ENCODE measurements at regions not wholly inside any gene's neighbourhood (a gene's known extent, or its start where the extent isn't known, plus 50 kb on each side); places are given as distances from the start of the nearest gene placed in this dataset.

DNA sequence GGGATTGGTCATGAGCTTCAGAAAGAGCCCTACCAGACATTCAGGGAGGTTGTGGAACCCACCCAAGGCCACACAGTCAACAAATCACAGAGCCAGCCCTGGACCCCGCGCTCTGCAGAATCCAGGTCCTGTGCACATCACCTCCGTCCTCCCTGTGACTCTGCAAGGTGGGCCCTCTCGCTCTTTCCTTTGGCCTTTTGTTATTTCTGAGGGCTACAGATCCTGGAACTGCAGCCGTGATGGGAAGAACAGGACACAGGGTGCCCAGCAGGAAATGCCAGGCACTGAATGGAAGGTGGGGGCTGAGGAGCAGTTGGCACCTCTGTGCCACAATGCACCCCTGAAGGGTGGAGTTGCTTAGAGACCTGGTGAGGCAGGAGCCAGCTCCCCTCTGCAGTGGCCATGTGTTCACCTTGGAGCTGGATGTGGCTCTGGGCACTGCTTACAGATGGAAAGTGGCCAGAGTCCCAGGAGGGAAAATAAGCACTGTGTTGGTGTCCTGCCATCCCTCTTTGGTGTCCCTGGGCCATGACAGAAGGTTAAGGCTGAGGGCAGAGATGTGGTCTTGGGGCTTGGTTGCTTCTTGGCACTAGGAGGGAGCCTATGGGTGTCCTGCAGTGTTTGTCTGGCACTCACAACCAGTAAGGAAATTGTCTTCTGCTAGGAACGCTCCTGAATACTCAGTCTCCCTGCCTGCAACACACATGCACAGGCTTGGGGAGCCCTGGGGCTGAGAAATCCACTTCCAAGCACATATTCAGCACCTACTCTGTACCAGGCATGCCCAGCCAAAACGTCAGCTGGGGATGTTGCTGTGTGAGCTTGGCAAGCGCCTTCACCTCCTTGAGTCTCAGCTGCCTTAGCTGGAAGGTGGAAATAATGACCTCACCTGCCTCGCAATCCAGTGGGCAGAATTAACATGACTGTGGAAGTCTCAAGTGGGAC, 98.0 kb upstream of the SLC6A6 start:
- Histone ChIP-seq H3K9me3 (ENCODE audit: low read depth, low read length) (no peaks in the 10 kb centered on the region), H3K4me3 (no peak overlapping the region), H3K27ac (no peak overlapping the region), H3K9ac (ENCODE audit: insufficient read length) (no peak overlapping the region), H3K36me3 (ENCODE audit: insufficient read depth, low read length) (no peaks in the 10 kb centered on the region)
- TF ChIP-seq POLR2AphosphoS5 (IDR thresholded peaks at IDR 0.05; ENCODE audit: borderline replicate concordance, low read depth, low read length) = no peak
- DNase-seq (ENCODE audit: low read depth, low spot score) = no peak

DNA sequence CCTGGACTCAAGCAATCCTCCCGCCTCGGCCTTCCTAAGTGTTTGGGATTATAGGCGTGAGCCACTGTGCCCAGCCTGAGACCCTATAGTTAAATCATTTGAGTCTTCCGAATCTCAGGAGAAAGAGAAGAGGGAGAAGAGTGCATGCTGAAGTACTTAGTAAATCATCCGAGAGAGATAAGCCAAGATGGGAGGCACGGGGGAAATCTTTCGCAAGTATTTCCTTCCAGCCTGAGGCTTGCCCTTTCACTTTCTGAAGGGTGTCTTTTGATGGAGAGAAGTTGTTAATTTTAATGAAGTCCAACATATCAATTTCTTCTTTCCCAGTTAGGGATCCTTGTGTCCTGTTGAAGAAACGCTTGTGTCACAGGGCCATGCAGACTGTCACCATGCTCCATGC, 97.1 kb upstream of the SLC6A6 start:
- Histone ChIP-seq H3K4me3 (no peak overlapping the region), H3K27ac (no peak overlapping the region), H3K36me3 (ENCODE audit: insufficient read depth, low read length) (no peaks in the 10 kb centered on the region), H3K9me3 (ENCODE audit: low read depth, low read length) (no peaks in the 10 kb centered on the region), H3K9ac (ENCODE audit: insufficient read length) (no peak overlapping the region)
- TF ChIP-seq POLR2AphosphoS5 (IDR thresholded peaks at IDR 0.05; ENCODE audit: borderline replicate concordance, low read depth, low read length) (no peak), EZH2 (IDR thresholded peaks at IDR 0.05) (no peak), FOXP2 (optimal IDR thresholded peaks at IDR 0.05; ENCODE audit: control extremely low read depth, extremely low read length, insufficient read depth) (no peak)
- DNase-seq (ENCODE audit: low read depth, low spot score) = no peak

GRCh38 chr3:14306142-14306541, 96.3 kb upstream of the SLC6A6 start:
- no peak for TF ChIP-seq EZH2 (IDR thresholded peaks at IDR 0.05)
- TF ChIP-seq POLR2AphosphoS5 (IDR thresholded peaks at IDR 0.05; ENCODE audit: borderline replicate concordance, low read depth, low read length) = no peak
- TF ChIP-seq FOXP2 (optimal IDR thresholded peaks at IDR 0.05; ENCODE audit: control extremely low read depth, extremely low read length, insufficient read depth) = no peak
- H3K9me3 ChIP-seq (ENCODE audit: low read depth, low read length) = no peaks in the 10 kb centered on the region
- H3K9ac ChIP-seq (ENCODE audit: insufficient read length) = no peak overlapping the region
- H3K27ac ChIP-seq = no peak overlapping the region
- H3K36me3 ChIP-seq (ENCODE audit: insufficient read depth, low read length) = no peaks in the 10 kb centered on the region
- DNase-seq (ENCODE audit: low read depth, low spot score) = no peak
- H3K4me3 ChIP-seq = no peak overlapping the region

- Histone ChIP-seq H3K4me3 (no peak overlapping the region), H3K9ac (ENCODE audit: insufficient read length) (no peak overlapping the region), H3K27ac (no peak overlapping the region), H3K9me3 (ENCODE audit: low read depth, low read length) (no peaks in the 10 kb centered on the region), H3K36me3 (ENCODE audit: insufficient read depth, low read length) (no peaks in the 10 kb centered on the region)
- no peak for DNase-seq (ENCODE audit: low read depth, low spot score)
- TF ChIP-seq POLR2AphosphoS5 (IDR thresholded peaks at IDR 0.05; ENCODE audit: borderline replicate concordance, low read depth, low read length) (no peak), EZH2 (IDR thresholded peaks at IDR 0.05) (no peak), FOXP2 (optimal IDR thresholded peaks at IDR 0.05; ENCODE audit: control extremely low read depth, extremely low read length, insufficient read depth) (no peak)
Measured at GRCh38 chr3:14307656-14308302, 94.6 kb upstream of the SLC6A6 start.

GRCh38 chr3:14311729-14312128, 90.7 kb upstream of the SLC6A6 start:
- no peaks in the 10 kb centered on the region for H3K9me3 ChIP-seq (ENCODE audit: low read depth, low read length)
- no peak overlapping the region for H3K9ac ChIP-seq (ENCODE audit: insufficient read length)
- H3K4me3 ChIP-seq = no peak overlapping the region
- no peak for TF ChIP-seq POLR2AphosphoS5 (IDR thresholded peaks at IDR 0.05; ENCODE audit: borderline replicate concordance, low read depth, low read length)
- no peak overlapping the region for H3K27ac ChIP-seq
- no peaks in the 10 kb centered on the region for H3K36me3 ChIP-seq (ENCODE audit: insufficient read depth, low read length)
- DNase-seq (ENCODE audit: low read depth, low spot score) = no peak

DNA sequence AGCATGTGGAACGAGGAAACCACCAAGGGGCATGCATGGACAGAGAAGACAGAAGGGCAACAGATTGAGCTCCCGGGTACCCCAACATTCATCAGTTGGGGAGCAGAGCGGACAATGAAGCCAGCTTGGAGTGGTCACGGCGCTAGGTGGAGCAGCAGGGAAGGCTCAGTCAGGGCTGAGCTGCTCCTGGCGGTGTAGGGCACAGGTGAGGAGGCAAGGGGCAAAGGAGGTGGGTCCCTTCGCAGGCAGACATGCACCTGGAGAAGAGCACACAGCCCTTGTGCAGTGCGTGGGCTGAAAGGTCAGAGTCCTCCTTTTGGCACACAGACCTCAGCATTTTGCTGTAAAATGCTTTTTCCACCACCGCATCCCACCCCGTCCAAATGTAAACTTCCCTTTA, 90.0 kb upstream of the SLC6A6 start:
- no peaks in the 10 kb centered on the region for H3K9me3 ChIP-seq (ENCODE audit: low read depth, low read length)
- no peak for DNase-seq (ENCODE audit: low read depth, low spot score)
- H3K27ac ChIP-seq = no peak overlapping the region
- H3K36me3 ChIP-seq (ENCODE audit: insufficient read depth, low read length) = no peaks in the 10 kb centered on the region
- H3K9ac ChIP-seq (ENCODE audit: insufficient read length) = no peak overlapping the region
- H3K4me3 ChIP-seq = no peak overlapping the region
- TF ChIP-seq POLR2AphosphoS5 (IDR thresholded peaks at IDR 0.05; ENCODE audit: borderline replicate concordance, low read depth, low read length) (no peak), FOXP2 (optimal IDR thresholded peaks at IDR 0.05; ENCODE audit: control extremely low read depth, extremely low read length, insufficient read depth) (no peak), EZH2 (IDR thresholded peaks at IDR 0.05) (no peak)

DNA sequence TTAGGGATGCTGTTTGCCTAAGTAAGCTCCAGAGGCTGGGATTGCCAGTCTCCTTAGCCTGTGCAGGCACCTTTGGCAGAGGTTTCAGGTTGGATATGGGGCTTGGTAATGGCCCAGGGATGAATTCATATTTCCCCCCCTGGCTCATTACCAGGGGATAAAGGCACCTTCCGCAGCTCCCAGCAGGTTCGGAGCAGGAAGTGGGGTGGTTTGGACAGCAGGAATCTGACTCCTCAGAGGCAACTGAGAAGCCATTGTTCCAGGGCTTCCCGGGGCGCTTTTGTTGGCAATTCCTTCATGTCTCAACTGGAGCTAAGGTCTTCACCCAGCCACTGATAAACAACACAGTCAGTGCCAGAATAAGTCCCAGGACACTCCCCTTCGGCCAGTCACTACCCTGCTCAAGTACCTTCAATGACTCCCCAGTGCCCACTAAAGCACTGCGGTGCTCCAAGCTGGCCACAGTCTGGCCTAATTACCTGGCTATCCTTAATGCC, 85.3 kb upstream of the SLC6A6 start:
- TF ChIP-seq POLR2AphosphoS5 (IDR thresholded peaks at IDR 0.05; ENCODE audit: borderline replicate concordance, low read depth, low read length) (no peak), EZH2 (IDR thresholded peaks at IDR 0.05) (no peak), FOXP2 (optimal IDR thresholded peaks at IDR 0.05; ENCODE audit: control extremely low read depth, extremely low read length, insufficient read depth) (no peak)
- H3K9ac ChIP-seq (ENCODE audit: insufficient read length) = no peak overlapping the region
- no peak for DNase-seq (ENCODE audit: low read depth, low spot score)
- H3K36me3 ChIP-seq (ENCODE audit: insufficient read depth, low read length) = no peaks in the 10 kb centered on the region
- H3K4me3 ChIP-seq = no peak overlapping the region
- no peaks in the 10 kb centered on the region for H3K9me3 ChIP-seq (ENCODE audit: low read depth, low read length)
- H3K27ac ChIP-seq = no peak overlapping the region

- TF ChIP-seq POLR2AphosphoS5 (IDR thresholded peaks at IDR 0.05; ENCODE audit: borderline replicate concordance, low read depth, low read length) (no peak), FOXP2 (optimal IDR thresholded peaks at IDR 0.05; ENCODE audit: control extremely low read depth, extremely low read length, insufficient read depth) (no peak), EZH2 (IDR thresholded peaks at IDR 0.05) (no peak)
- Histone ChIP-seq H3K9ac (ENCODE audit: insufficient read length) (no peak overlapping the region), H3K36me3 (ENCODE audit: insufficient read depth, low read length) (no peaks in the 10 kb centered on the region), H3K4me3 (no peak overlapping the region), H3K27ac (no peak overlapping the region), H3K9me3 (ENCODE audit: low read depth, low read length) (no peaks in the 10 kb centered on the region)
- DNase-seq (ENCODE audit: low read depth, low spot score) = no peak
Measured at GRCh38 chr3:14318646-14319045, 83.8 kb upstream of the SLC6A6 start.

Data from SK-N-MC (cell line).